ENCODE measurements at regions not wholly inside any gene's neighbourhood (a gene's known extent, or its start where the extent isn't known, plus 50 kb on each side); places are given as distances from the start of the nearest gene placed in this dataset.

GRCh38 chr3:187795207-187795960 is 50.1 kb upstream of the BCL6 start:
- H3K4me1 ChIP-seq, result peaks cover 22% of the 10 kb centered on the region
- intact Hi-C loops (cut with DNase I), result no loop called here
- no peak overlapping the region for H3K4me3 ChIP-seq
- H3K27me3 ChIP-seq (ENCODE audit: low read depth), result no peaks in the 10 kb centered on the region
- DNase-seq (no peak), ATAC-seq (no peak)
- H3K9me3 ChIP-seq, result no peaks in the 10 kb centered on the region
- no peaks in the 10 kb centered on the region for H3K36me3 ChIP-seq
- TF ChIP-seq CTCF (IDR thresholded peaks at IDR 0.05), result no peak
- no peak overlapping the region for H3K27ac ChIP-seq

GRCh38 chr3:187798126-187798525 is 52.9 kb upstream of the BCL6 start:
- H3K9me3 ChIP-seq, result no peaks in the 10 kb centered on the region
- H3K4me1 ChIP-seq, result peaks cover 22% of the 10 kb centered on the region
- intact Hi-C loops (cut with DNase I), result no loop called here
- no peak overlapping the region for H3K27ac ChIP-seq
- no peak overlapping the region for H3K4me3 ChIP-seq
- no peak for TF ChIP-seq CTCF (IDR thresholded peaks at IDR 0.05)
- no peaks in the 10 kb centered on the region for H3K36me3 ChIP-seq
- DNase-seq (no peak), ATAC-seq (no peak)
- no peaks in the 10 kb centered on the region for H3K27me3 ChIP-seq (ENCODE audit: low read depth)

GRCh38 chr3:187798531-187799530 is 53.6 kb upstream of the BCL6 start:
- TF ChIP-seq CTCF (IDR thresholded peaks at IDR 0.05), result no peak
- ATAC-seq (peak; percentile 79), DNase-seq (no peak)
- H3K27ac ChIP-seq, result peak overlapping the region; percentile 20
- intact Hi-C loops (cut with DNase I), result no loop called here
- no peaks in the 10 kb centered on the region for H3K27me3 ChIP-seq (ENCODE audit: low read depth)
- H3K9me3 ChIP-seq, result no peaks in the 10 kb centered on the region
- no peaks in the 10 kb centered on the region for H3K36me3 ChIP-seq
- no peak overlapping the region for H3K4me3 ChIP-seq
- peaks cover 22% of the 10 kb centered on the region for H3K4me1 ChIP-seq

- TF ChIP-seq CTCF (IDR thresholded peaks at IDR 0.05), result no peak
- no peak for DNase-seq
- Histone ChIP-seq H3K27me3 (ENCODE audit: low read depth) (no peaks in the 10 kb centered on the region), H3K4me3 (no peak overlapping the region), H3K36me3 (no peaks in the 10 kb centered on the region), H3K4me1 (peaks cover 22% of the 10 kb centered on the region), H3K27ac (peak overlapping the region; percentile 24), H3K9me3 (no peaks in the 10 kb centered on the region)
- intact Hi-C loops (cut with DNase I), result no loop called here
- ATAC-seq, result peak in 1 of 2 donors; percentile 70
These were observed 54.8 kb upstream of the BCL6 start for GRCh38 chr3:187799942-187800641.

- DNase-seq (no peak), ATAC-seq (no peak)
- no peak for TF ChIP-seq CTCF (IDR thresholded peaks at IDR 0.05)
These were observed 55.9 kb upstream of the BCL6 start for GRCh38 chr3:187801152-187801551.

More at GRCh38 chr3:187801152-187801551, 55.9 kb upstream of the BCL6 start:
- H3K4me1 ChIP-seq, result peaks cover 22% of the 10 kb centered on the region
- H3K9me3 ChIP-seq, result no peaks in the 10 kb centered on the region
- H3K36me3 ChIP-seq, result no peaks in the 10 kb centered on the region
- H3K4me3 ChIP-seq, result no peak overlapping the region
- H3K27me3 ChIP-seq (ENCODE audit: low read depth), result no peaks in the 10 kb centered on the region
- intact Hi-C loops (cut with DNase I), result no loop called here
- no peak overlapping the region for H3K27ac ChIP-seq

All from lower lobe of right lung (tissue), 2 donors.